ENCODE measurements at regions not wholly inside any gene's neighbourhood (a gene's known extent, or its start where the extent isn't known, plus 50 kb on each side); places are given as distances from the start of the nearest gene placed in this dataset.

GRCh38 chr2:122885436-122885835 is 1130.0 kb downstream of the TSN start:
- Histone ChIP-seq H3K4me1 (ENCODE audit: control insufficient read depth in 1 of 2, low read depth in 2 of 2) (no peaks in the 10 kb centered on the region), H3K27me3 (replicated peaks; ENCODE audit: insufficient read depth) (no peaks in the 10 kb centered on the region), H3K9me3 (no peaks in the 10 kb centered on the region), H3K36me3 (no peaks in the 10 kb centered on the region), H3K27ac (no peak overlapping the region), H3K4me3 (no peak overlapping the region)
- TF ChIP-seq CTCF (IDR thresholded peaks at IDR 0.05): no peak
- no peak for DNase-seq (ENCODE audit: low spot score)
- ATAC-seq (ENCODE audit: insufficient number of reproducible peaks, low FRiP score, low read depth): no peak

- H3K9me3 ChIP-seq: no peaks in the 10 kb centered on the region
- ATAC-seq (ENCODE audit: insufficient number of reproducible peaks, low FRiP score, low read depth) (no peak), DNase-seq (ENCODE audit: low spot score) (no peak)
- no peak overlapping the region for H3K4me3 ChIP-seq
- no peak for TF ChIP-seq CTCF (IDR thresholded peaks at IDR 0.05)
- H3K36me3 ChIP-seq: no peaks in the 10 kb centered on the region
- H3K4me1 ChIP-seq (ENCODE audit: control insufficient read depth in 1 of 2, low read depth in 2 of 2): no peaks in the 10 kb centered on the region
- H3K27ac ChIP-seq: no peak overlapping the region
- no peaks in the 10 kb centered on the region for H3K27me3 ChIP-seq (replicated peaks; ENCODE audit: insufficient read depth)
These were observed 1131.2 kb downstream of the TSN start for GRCh38 chr2:122886479-122887145.

GRCh38 chr2:122899614-122900013 is 1125.5 kb upstream of the CNTNAP5 start:
- no peak for DNase-seq (ENCODE audit: low spot score)

GRCh38 chr2:122905431-122905830 is 1119.7 kb upstream of the CNTNAP5 start:
- ATAC-seq (ENCODE audit: insufficient number of reproducible peaks, low FRiP score, low read depth) (no peak), DNase-seq (ENCODE audit: low spot score) (no peak)
- Histone ChIP-seq H3K9me3 (no peaks in the 10 kb centered on the region), H3K4me3 (no peak overlapping the region), H3K27ac (no peak overlapping the region), H3K27me3 (replicated peaks; ENCODE audit: insufficient read depth) (no peaks in the 10 kb centered on the region), H3K4me1 (ENCODE audit: control insufficient read depth in 1 of 2, low read depth in 2 of 2) (no peaks in the 10 kb centered on the region), H3K36me3 (no peaks in the 10 kb centered on the region)
- TF ChIP-seq CTCF (IDR thresholded peaks at IDR 0.05): no peak

More at GRCh38 chr2:122899614-122900013, 1125.5 kb upstream of the CNTNAP5 start:
- no peaks in the 10 kb centered on the region for H3K4me1 ChIP-seq (ENCODE audit: control insufficient read depth in 1 of 2, low read depth in 2 of 2)
- no peaks in the 10 kb centered on the region for H3K36me3 ChIP-seq
- TF ChIP-seq CTCF (IDR thresholded peaks at IDR 0.05): no peak
- H3K9me3 ChIP-seq: no peaks in the 10 kb centered on the region
- no peak overlapping the region for H3K4me3 ChIP-seq
- no peak for ATAC-seq (ENCODE audit: insufficient number of reproducible peaks, low FRiP score, low read depth)
- H3K27me3 ChIP-seq (replicated peaks; ENCODE audit: insufficient read depth): no peaks in the 10 kb centered on the region
- no peak overlapping the region for H3K27ac ChIP-seq

GRCh38 chr2:122908159-122908558 is 1116.9 kb upstream of the CNTNAP5 start:
- ATAC-seq (ENCODE audit: insufficient number of reproducible peaks, low FRiP score, low read depth): no peak
- no peaks in the 10 kb centered on the region for H3K27me3 ChIP-seq (replicated peaks; ENCODE audit: insufficient read depth)
- no peak for DNase-seq (ENCODE audit: low spot score)
- H3K4me3 ChIP-seq: no peak overlapping the region
- no peaks in the 10 kb centered on the region for H3K4me1 ChIP-seq (ENCODE audit: control insufficient read depth in 1 of 2, low read depth in 2 of 2)
- no peaks in the 10 kb centered on the region for H3K9me3 ChIP-seq
- no peak overlapping the region for H3K27ac ChIP-seq
- TF ChIP-seq CTCF (IDR thresholded peaks at IDR 0.05): no peak
- H3K36me3 ChIP-seq: no peaks in the 10 kb centered on the region
